H9 (cell line): ENCODE measurements at regions not wholly inside any gene's neighbourhood (a gene's known extent, or its start where the extent isn't known, plus 50 kb on each side); places are given as distances from the start of the nearest gene placed in this dataset.

Experiments
- DNase-seq: peaks from one replicate; pipeline ENCODE4 v3.0.0-alpha.2; 2017
- H2AFZ ChIP-seq: one replicate; pipeline ENCODE4 v1.6.1; 2013; ENCODE audit warnings: mild to moderate bottlenecking, low read length, control low read depth, moderate library complexity
- H2AK5ac ChIP-seq: 2 replicates; pipeline ENCODE4 v1.6.1; 2013; ENCODE audit warnings: low read length, control low read depth, mixed read lengths; ENCODE audit not compliant: insufficient read length
- H2BK120ac ChIP-seq: one replicate; pipeline ENCODE4 v1.6.1; 2013; ENCODE audit warnings: low read depth, mild to moderate bottlenecking, low read length, control low read depth, inconsistent platforms; ENCODE audit not compliant: poor library complexity, severe bottlenecking
- H2BK12ac ChIP-seq: 2 replicates; pipeline ENCODE4 v1.6.1; 2013; ENCODE audit warnings: low read length, control low read depth, mixed read lengths, low read depth; ENCODE audit not compliant: insufficient read length
- H2BK15ac ChIP-seq: 2 replicates; pipeline ENCODE4 v1.6.1; 2013; ENCODE audit warnings: low read depth, low read length, control low read depth
- H2BK20ac ChIP-seq: one replicate; pipeline ENCODE4 v1.6.1; 2013; ENCODE audit warnings: low read depth, mild to moderate bottlenecking, low read length, control low read depth, inconsistent platforms; ENCODE audit not compliant: poor library complexity, severe bottlenecking
- H2BK5ac ChIP-seq: 2 replicates; pipeline ENCODE4 v1.6.1; 2013; ENCODE audit warnings: low read length, control low read depth, mixed read lengths; ENCODE audit not compliant: insufficient read length
- H3K14ac ChIP-seq: 2 replicates; pipeline ENCODE4 v1.6.1; 2013; ENCODE audit warnings: low read length, control low read depth; ENCODE audit not compliant: insufficient read depth
- H3K18ac ChIP-seq: 2 replicates; pipeline ENCODE4 v1.6.1; 2013; ENCODE audit warnings: low read depth, mild to moderate bottlenecking, mixed read lengths, low read length, control low read depth; ENCODE audit not compliant: insufficient read length
- H3K23ac ChIP-seq: 2 replicates; pipeline ENCODE4 v1.6.1; 2013; ENCODE audit warnings: low read length, control low read depth, mixed read lengths, low read depth; ENCODE audit not compliant: insufficient read length
- H3K23me2 ChIP-seq: 2 replicates; pipeline ENCODE4 v1.6.1; 2013; ENCODE audit warnings: low read depth, mild to moderate bottlenecking, mixed read lengths, low read length, control low read depth; ENCODE audit not compliant: insufficient read length, poor library complexity, severe bottlenecking
- H3K27ac ChIP-seq: 2 replicates; pipeline ENCODE4 v1.5.1; 2013; ENCODE audit warnings: low read length, control low read depth, mixed read lengths, low read depth; ENCODE audit not compliant: insufficient read length
- H3K27me3 ChIP-seq: 2 replicates; pipeline ENCODE4 v1.6.1; 2013; ENCODE audit warnings: low read length, control low read depth, inconsistent platforms; ENCODE audit not compliant: insufficient read depth
- H3K4ac ChIP-seq: 2 replicates; pipeline ENCODE4 v1.6.1; 2013; ENCODE audit warnings: low read depth, mild to moderate bottlenecking, control low read depth, inconsistent platforms, low read length, moderate library complexity
- H3K4me1 ChIP-seq: 2 replicates; pipeline ENCODE4 v1.6.1; 2013; ENCODE audit warnings: low read length, control low read depth, inconsistent platforms; ENCODE audit not compliant: insufficient read depth
- H3K4me2 ChIP-seq: 2 replicates; pipeline ENCODE4 v1.6.1; 2013; ENCODE audit warnings: low read length, control low read depth, mixed read lengths; ENCODE audit not compliant: insufficient read length, insufficient read depth
- H3K56ac ChIP-seq: 2 replicates; pipeline ENCODE4 v1.6.1; 2013; ENCODE audit warnings: low read depth, mild to moderate bottlenecking, mixed read lengths, low read length, control low read depth; ENCODE audit not compliant: insufficient read length
- H3K79me1 ChIP-seq: 2 replicates; pipeline ENCODE4 v1.6.1; 2013; ENCODE audit warnings: low read depth, mild to moderate bottlenecking, moderate library complexity, low read length, control low read depth, inconsistent platforms; ENCODE audit not compliant: insufficient read depth, poor library complexity, severe bottlenecking
- H3K79me2 ChIP-seq: 2 replicates; pipeline ENCODE4 v1.6.1; 2013; ENCODE audit warnings: low read length, control low read depth, inconsistent platforms; ENCODE audit not compliant: insufficient read depth
- H3K9ac ChIP-seq: 2 replicates; pipeline ENCODE4 v1.6.1; 2013; ENCODE audit warnings: low read length, control low read depth, mixed read lengths; ENCODE audit not compliant: insufficient read length; ENCODE audit errors: extremely low read depth
- H3K9me3 ChIP-seq: one replicate; pipeline ENCODE4 v1.6.1; 2013; ENCODE audit warnings: low read depth, low read length, inconsistent platforms; ENCODE audit not compliant: control insufficient read depth
- H3T11ph ChIP-seq: one replicate; pipeline ENCODE4 v1.6.1; 2013; ENCODE audit warnings: mild to moderate bottlenecking, low read length, control low read depth, inconsistent platforms
- H4K20me1 ChIP-seq: one replicate; pipeline ENCODE4 v1.6.1; 2013; ENCODE audit not compliant: control insufficient read depth, insufficient read length, insufficient read depth
- H4K5ac ChIP-seq: 2 replicates; pipeline ENCODE4 v1.6.1; 2013; ENCODE audit warnings: low read depth, mild to moderate bottlenecking, mixed read lengths, low read length, control low read depth; ENCODE audit not compliant: insufficient read length
- H4K8ac ChIP-seq: replicated peaks from 2 replicates; pipeline ENCODE4 v1.6.1; 2013; ENCODE audit warnings: low read length, control low read depth, mixed read lengths, low read depth; ENCODE audit not compliant: insufficient read length
- H4K91ac ChIP-seq: 2 replicates; pipeline ENCODE4 v1.6.1; 2013; ENCODE audit warnings: low read depth, mild to moderate bottlenecking, moderate library complexity, mixed read lengths, low read length, control low read depth; ENCODE audit not compliant: insufficient read length
- H3K27ac Mint-ChIP-seq, 3 experiments: 2 replicates in 2 of 3; 3 replicates in 1 of 3; pipeline ENCODE4 v1.8.0; 2020 to 2021; ENCODE audit warnings: mixed read lengths in 3 of 3, mild to moderate bottlenecking in 1 of 3, moderate library complexity in 1 of 3
- H3K27me3 Mint-ChIP-seq: 2 replicates; pipeline ENCODE4 v1.8.0; 2021; ENCODE audit warnings: low read depth, mild to moderate bottlenecking, moderate library complexity, mixed read lengths
- H3K36me3 Mint-ChIP-seq, 3 experiments: 2 replicates in 2 of 3; 3 replicates in 1 of 3; pipeline ENCODE4 v1.8.0; 2020 to 2021; ENCODE audit warnings: low read depth in 3 of 3, mixed read lengths in 3 of 3; ENCODE audit not compliant: insufficient read depth in 1 of 3
- H3K4me1 Mint-ChIP-seq, 2 experiments: 2 replicates each; pipeline ENCODE4 v1.8.0; 2020; ENCODE audit warnings: mixed read lengths in 2 of 2
- H3K4me3 Mint-ChIP-seq, 2 experiments: 2 replicates in 1 of 2; 3 replicates in 1 of 2; pipeline ENCODE4 v1.8.0; 2020 to 2021; ENCODE audit warnings: mild to moderate bottlenecking in 2 of 2, mixed read lengths in 2 of 2, moderate library complexity in 1 of 2
- H3K9me3 Mint-ChIP-seq, 2 experiments: 2 replicates in 1 of 2; 3 replicates in 1 of 2; pipeline ENCODE4 v1.8.0; 2020; ENCODE audit warnings: mild to moderate bottlenecking in 2 of 2, mixed read lengths in 2 of 2, moderate library complexity in 1 of 2
- WGBS: extraction: QIAGEN DNeasy Blood & Tissue Kit; methylation state at CpG from one replicate; pipeline ENCODE4 v1.1.7; 2013; ENCODE audit warnings: missing lambda C conversion rate, low lambda C conversion rate, mixed read lengths; ENCODE audit not compliant: insufficient read length; ENCODE audit errors: extremely low coverage; 5-methylcytosine and 5-hydroxymethylcytosine counted together
- TF ChIP-seq, protein P1 (sequence below): fragments of 200-600 bp; sonication (generic); conservative IDR thresholded peaks from 3 replicates; pipeline ENCODE4 v1.8.0; 2021; ENCODE audit warnings: antibody characterized with exemption, mild to moderate bottlenecking

DNA sequence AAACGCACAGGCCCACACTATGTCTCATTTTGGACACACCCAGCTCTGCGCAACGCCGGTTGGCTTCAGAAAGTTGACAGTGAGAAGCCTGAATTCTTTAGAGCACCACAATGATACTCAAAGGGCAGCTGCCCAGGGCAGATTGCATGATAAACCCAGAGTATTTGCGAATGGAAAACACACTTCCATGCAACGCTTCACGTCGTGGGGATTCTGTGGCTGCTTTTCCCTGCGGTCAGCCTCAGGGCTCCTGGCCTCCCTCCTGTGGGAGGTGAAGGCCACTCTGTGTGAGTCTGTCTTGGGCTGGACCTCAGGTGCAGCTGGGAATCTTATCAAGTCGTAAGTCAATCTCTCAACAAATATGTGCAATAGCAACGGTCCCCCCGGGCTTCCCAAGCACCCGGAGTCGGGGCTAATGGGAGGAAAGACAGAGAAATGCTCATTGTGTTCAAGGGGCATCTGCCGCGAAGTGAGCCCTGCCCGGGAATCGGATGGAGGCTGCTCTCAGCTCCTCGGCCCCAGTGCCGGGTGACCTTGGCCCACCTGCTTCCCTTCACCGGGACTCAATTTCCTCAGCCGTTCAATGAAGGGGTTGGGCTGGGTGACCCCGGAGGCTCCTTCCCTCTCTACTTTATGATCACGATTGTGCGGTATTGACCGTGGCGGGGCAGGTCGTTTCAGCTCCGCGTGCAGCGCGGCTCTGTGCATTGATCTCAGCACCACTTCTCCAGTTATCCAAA lies 623.6 kb downstream of the BRD1 start:
- no peak overlapping the region for H2BK20ac ChIP-seq
- peaks cover 3% of the 10 kb centered on the region for H4K20me1 ChIP-seq
- no peaks in the 10 kb centered on the region for H3K23me2 ChIP-seq
- no peak overlapping the region for H2AK5ac ChIP-seq
- TF ChIP-seq, protein P1, sequence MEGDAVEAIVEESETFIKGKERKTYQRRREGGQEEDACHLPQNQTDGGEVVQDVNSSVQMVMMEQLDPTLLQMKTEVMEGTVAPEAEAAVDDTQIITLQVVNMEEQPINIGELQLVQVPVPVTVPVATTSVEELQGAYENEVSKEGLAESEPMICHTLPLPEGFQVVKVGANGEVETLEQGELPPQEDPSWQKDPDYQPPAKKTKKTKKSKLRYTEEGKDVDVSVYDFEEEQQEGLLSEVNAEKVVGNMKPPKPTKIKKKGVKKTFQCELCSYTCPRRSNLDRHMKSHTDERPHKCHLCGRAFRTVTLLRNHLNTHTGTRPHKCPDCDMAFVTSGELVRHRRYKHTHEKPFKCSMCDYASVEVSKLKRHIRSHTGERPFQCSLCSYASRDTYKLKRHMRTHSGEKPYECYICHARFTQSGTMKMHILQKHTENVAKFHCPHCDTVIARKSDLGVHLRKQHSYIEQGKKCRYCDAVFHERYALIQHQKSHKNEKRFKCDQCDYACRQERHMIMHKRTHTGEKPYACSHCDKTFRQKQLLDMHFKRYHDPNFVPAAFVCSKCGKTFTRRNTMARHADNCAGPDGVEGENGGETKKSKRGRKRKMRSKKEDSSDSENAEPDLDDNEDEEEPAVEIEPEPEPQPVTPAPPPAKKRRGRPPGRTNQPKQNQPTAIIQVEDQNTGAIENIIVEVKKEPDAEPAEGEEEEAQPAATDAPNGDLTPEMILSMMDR: no peak
- H3K9me3 ChIP-seq: no peaks in the 10 kb centered on the region
- no peak overlapping the region for H2BK5ac ChIP-seq
- Mint-ChIP-seq H3K9me3 (no peaks in the 10 kb centered on the region; a peak in 1 of 5 replicates), H3K36me3 (no peaks in the 10 kb centered on the region), H3K4me3 (no peak overlapping the region), H3K27ac (no peak overlapping the region), H3K27me3 (peaks cover 19% of the 10 kb centered on the region), H3K4me1 (no peaks in the 10 kb centered on the region; a peak in 2 of 4 replicates)
- no peak overlapping the region for H3K14ac ChIP-seq
- H3K27ac ChIP-seq: no peak overlapping the region
- H3K9ac ChIP-seq: no peak overlapping the region
- no peak overlapping the region for H4K8ac ChIP-seq
- no peak overlapping the region for H2BK120ac ChIP-seq
- no peak overlapping the region for H3K4ac ChIP-seq
- H3T11ph ChIP-seq: no peak overlapping the region
- no peaks in the 10 kb centered on the region for H3K4me1 ChIP-seq
- no CpG with 5 or more reads among the region's 32 CpGs for WGBS
- no peak overlapping the region for H3K18ac ChIP-seq
- H3K27me3 ChIP-seq: no peaks in the 10 kb centered on the region
- no peak overlapping the region for H3K56ac ChIP-seq
- no peak overlapping the region for H4K91ac ChIP-seq
- no peak overlapping the region for H2BK12ac ChIP-seq
- no peak overlapping the region for H2AFZ ChIP-seq
- no peak overlapping the region for H3K23ac ChIP-seq
- no peaks in the 10 kb centered on the region for H3K79me2 ChIP-seq
- no peak overlapping the region for H2BK15ac ChIP-seq
- H3K79me1 ChIP-seq: no peaks in the 10 kb centered on the region
- peak; percentile 20 for DNase-seq
- no peak overlapping the region for H4K5ac ChIP-seq
- H3K4me2 ChIP-seq: no peak overlapping the region
